ENCODE measurements at regions not wholly inside any gene's neighbourhood (a gene's known extent, or its start where the extent isn't known, plus 50 kb on each side); places are given as distances from the start of the nearest gene placed in this dataset.

GRCh38 chr12:61956545-61956944, 303.7 kb upstream of the USP15 start:
- TF ChIP-seq, protein P1, sequence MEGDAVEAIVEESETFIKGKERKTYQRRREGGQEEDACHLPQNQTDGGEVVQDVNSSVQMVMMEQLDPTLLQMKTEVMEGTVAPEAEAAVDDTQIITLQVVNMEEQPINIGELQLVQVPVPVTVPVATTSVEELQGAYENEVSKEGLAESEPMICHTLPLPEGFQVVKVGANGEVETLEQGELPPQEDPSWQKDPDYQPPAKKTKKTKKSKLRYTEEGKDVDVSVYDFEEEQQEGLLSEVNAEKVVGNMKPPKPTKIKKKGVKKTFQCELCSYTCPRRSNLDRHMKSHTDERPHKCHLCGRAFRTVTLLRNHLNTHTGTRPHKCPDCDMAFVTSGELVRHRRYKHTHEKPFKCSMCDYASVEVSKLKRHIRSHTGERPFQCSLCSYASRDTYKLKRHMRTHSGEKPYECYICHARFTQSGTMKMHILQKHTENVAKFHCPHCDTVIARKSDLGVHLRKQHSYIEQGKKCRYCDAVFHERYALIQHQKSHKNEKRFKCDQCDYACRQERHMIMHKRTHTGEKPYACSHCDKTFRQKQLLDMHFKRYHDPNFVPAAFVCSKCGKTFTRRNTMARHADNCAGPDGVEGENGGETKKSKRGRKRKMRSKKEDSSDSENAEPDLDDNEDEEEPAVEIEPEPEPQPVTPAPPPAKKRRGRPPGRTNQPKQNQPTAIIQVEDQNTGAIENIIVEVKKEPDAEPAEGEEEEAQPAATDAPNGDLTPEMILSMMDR (IDR thresholded peaks at IDR 0.05) = no peak
- no peak for TF ChIP-seq POLR2A (IDR thresholded peaks at IDR 0.05)

All from adrenal gland (tissue), 5 donors.